GM12892 (cell line): ENCODE measurements at regions not wholly inside any gene's neighbourhood (a gene's known extent, or its start where the extent isn't known, plus 50 kb on each side); places are given as distances from the start of the nearest gene placed in this dataset.

ENCODE experiments used
- POLR2A ChIP-seq: IDR thresholded peaks from 2 replicates; pipeline ENCODE4 v1.6.1; 2011; ENCODE audit warnings: low read depth, low read length, control low read depth
- TAF1 ChIP-seq: IDR thresholded peaks from 2 replicates; pipeline ENCODE4 v1.6.1; 2011; ENCODE audit warnings: low read depth, mild to moderate bottlenecking, control low read depth, low read length, borderline replicate concordance

GRCh38 chr15:97156739-97157265 is 803.7 kb upstream of the ARRDC4 start:
- TF ChIP-seq TAF1: no peak
- TF ChIP-seq POLR2A: no peak
